ENCODE measurements at regions not wholly inside any gene's neighbourhood (a gene's known extent, or its start where the extent isn't known, plus 50 kb on each side); places are given as distances from the start of the nearest gene placed in this dataset.

GRCh38 chr11:112529071-112529470 lies 268.4 kb upstream of the PLET1 start:
- TF ChIP-seq, protein P1, sequence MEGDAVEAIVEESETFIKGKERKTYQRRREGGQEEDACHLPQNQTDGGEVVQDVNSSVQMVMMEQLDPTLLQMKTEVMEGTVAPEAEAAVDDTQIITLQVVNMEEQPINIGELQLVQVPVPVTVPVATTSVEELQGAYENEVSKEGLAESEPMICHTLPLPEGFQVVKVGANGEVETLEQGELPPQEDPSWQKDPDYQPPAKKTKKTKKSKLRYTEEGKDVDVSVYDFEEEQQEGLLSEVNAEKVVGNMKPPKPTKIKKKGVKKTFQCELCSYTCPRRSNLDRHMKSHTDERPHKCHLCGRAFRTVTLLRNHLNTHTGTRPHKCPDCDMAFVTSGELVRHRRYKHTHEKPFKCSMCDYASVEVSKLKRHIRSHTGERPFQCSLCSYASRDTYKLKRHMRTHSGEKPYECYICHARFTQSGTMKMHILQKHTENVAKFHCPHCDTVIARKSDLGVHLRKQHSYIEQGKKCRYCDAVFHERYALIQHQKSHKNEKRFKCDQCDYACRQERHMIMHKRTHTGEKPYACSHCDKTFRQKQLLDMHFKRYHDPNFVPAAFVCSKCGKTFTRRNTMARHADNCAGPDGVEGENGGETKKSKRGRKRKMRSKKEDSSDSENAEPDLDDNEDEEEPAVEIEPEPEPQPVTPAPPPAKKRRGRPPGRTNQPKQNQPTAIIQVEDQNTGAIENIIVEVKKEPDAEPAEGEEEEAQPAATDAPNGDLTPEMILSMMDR (IDR thresholded peaks at IDR 0.05): no peak
- no peak for TF ChIP-seq POLR2A (IDR thresholded peaks at IDR 0.05)

All from testis (tissue), 2 donors.